GM12864 (cell line): ENCODE measurements at regions not wholly inside any gene's neighbourhood (a gene's known extent, or its start where the extent isn't known, plus 50 kb on each side); places are given as distances from the start of the nearest gene placed in this dataset.
"Not testable (repeated sequence)": the region's sequence is repeated elsewhere in the genome, so short reads cannot be mapped to it uniquely, and the experiment has no call there.

ENCODE experiments used
- DNase-seq: peaks from one replicate; pipeline ENCODE4 v3.0.0-alpha.2; 2011; ENCODE audit warnings: low read depth
- H3K4me3 ChIP-seq: 2 replicates; pipeline ENCODE4 v1.5.1; 2011; ENCODE audit warnings: mild to moderate bottlenecking, low read depth, low read length, control low read depth
- CTCF ChIP-seq: IDR thresholded peaks from 2 replicates; pipeline ENCODE4 v1.5.1; 2011; ENCODE audit warnings: low read depth, mild to moderate bottlenecking, moderate library complexity, low read length, control low read depth, inconsistent platforms; ENCODE audit errors: missing control alignments

- no peak for DNase-seq
- no peak overlapping the region for H3K4me3 ChIP-seq
- no peak for TF ChIP-seq CTCF
Measured at GRCh38 chr9:752681-753200, 88.8 kb upstream of the DMRT1 start.

- DNase-seq: not testable (repeated sequence)
Measured at GRCh38 chr9:753734-754133, 87.8 kb upstream of the DMRT1 start.

GRCh38 chr9:754150-754931 lies 87.2 kb upstream of the DMRT1 start:
- no peak overlapping the region for H3K4me3 ChIP-seq
- no peak for TF ChIP-seq CTCF
- DNase-seq: no peak

More at GRCh38 chr9:753734-754133, 87.8 kb upstream of the DMRT1 start:
- H3K4me3 ChIP-seq: not testable (repeated sequence)

GRCh38 chr9:755454-756381 lies 85.8 kb upstream of the DMRT1 start:
- H3K4me3 ChIP-seq: no peak overlapping the region
- no peak for TF ChIP-seq CTCF
- peak; percentile 31 for DNase-seq

GRCh38 chr9:757246-757881 lies 84.1 kb upstream of the DMRT1 start:
- no peak overlapping the region for H3K4me3 ChIP-seq
- TF ChIP-seq CTCF: peak; percentile 42
- DNase-seq: no peak

- no peak for TF ChIP-seq CTCF
- DNase-seq: no peak
Measured at GRCh38 chr9:758146-758545, 83.4 kb upstream of the DMRT1 start.

GRCh38 chr9:759541-759940 lies 82.0 kb upstream of the DMRT1 start:
- H3K4me3 ChIP-seq: no peak overlapping the region
- TF ChIP-seq CTCF: no peak
- DNase-seq: no peak

More at GRCh38 chr9:758146-758545, 83.4 kb upstream of the DMRT1 start:
- no peak overlapping the region for H3K4me3 ChIP-seq
